ENCODE measurements at regions not wholly inside any gene's neighbourhood (a gene's known extent, or its start where the extent isn't known, plus 50 kb on each side); places are given as distances from the start of the nearest gene placed in this dataset.
"Not testable (repeated sequence)": the region's sequence is repeated elsewhere in the genome, so short reads cannot be mapped to it uniquely, and the experiment has no call there.

- no peak for DNase-seq
These were observed 202.5 kb upstream of the AHR start for GRCh38 chr7:17095931-17096330.

- DNase-seq: no peak
These were observed 200.7 kb upstream of the AHR start for GRCh38 chr7:17097668-17098297.

GRCh38 chr7:17098515-17098914, 199.9 kb upstream of the AHR start:
- no peak for DNase-seq

GRCh38 chr7:17099083-17099973, 199.1 kb upstream of the AHR start:
- DNase-seq: no peak

- not testable (repeated sequence) for DNase-seq
These were observed 198.4 kb upstream of the AHR start for GRCh38 chr7:17099974-17100509.

- DNase-seq: no peak
These were observed 197.2 kb upstream of the AHR start for GRCh38 chr7:17101207-17101696.

GRCh38 chr7:17103170-17103569, 195.3 kb upstream of the AHR start:
- no peak for DNase-seq

- DNase-seq: peak; percentile 31
These were observed 194.5 kb upstream of the AHR start for GRCh38 chr7:17103984-17104383.

- DNase-seq: peak; percentile 31
These were observed 194.0 kb upstream of the AHR start for GRCh38 chr7:17104419-17104818.

GRCh38 chr7:17105701-17106100, 192.8 kb upstream of the AHR start:
- no peak for DNase-seq

- no peak for DNase-seq
These were observed 190.3 kb upstream of the AHR start for GRCh38 chr7:17108049-17108584.

GRCh38 chr7:17109020-17109419, 189.4 kb upstream of the AHR start:
- DNase-seq: no peak

- DNase-seq: not testable (repeated sequence)
These were observed 184.7 kb upstream of the AHR start for GRCh38 chr7:17113770-17114169.

- DNase-seq: no peak
These were observed 180.0 kb upstream of the AHR start for GRCh38 chr7:17118412-17118811.

- no peak for DNase-seq
These were observed 177.7 kb upstream of the AHR start for GRCh38 chr7:17120756-17121155.

GRCh38 chr7:17121671-17122070, 176.8 kb upstream of the AHR start:
- no peak for DNase-seq

- no peak for DNase-seq
These were observed 175.4 kb upstream of the AHR start for GRCh38 chr7:17123020-17123419.

GRCh38 chr7:17126413-17127268, 171.8 kb upstream of the AHR start:
- no peak for DNase-seq

GRCh38 chr7:17129218-17129617, 169.2 kb upstream of the AHR start:
- no peak for DNase-seq

- DNase-seq: no peak
These were observed 168.0 kb upstream of the AHR start for GRCh38 chr7:17130281-17131059.

GRCh38 chr7:17131060-17131345, 167.4 kb upstream of the AHR start:
- no peak for DNase-seq

Data from NCI-H1092 treated with DMSO at 0.1 percent for 48 hours (cell line).